HG02885 (cell line): ENCODE measurements at regions not wholly inside any gene's neighbourhood (a gene's known extent, or its start where the extent isn't known, plus 50 kb on each side); places are given as distances from the start of the nearest gene placed in this dataset.

Experiments
- ATAC-seq: cut with Tn5 transposase; IDR thresholded peaks from one replicate; pipeline ENCODE4 v1.9.1; 2021; ENCODE audit warnings: mild to moderate bottlenecking; ENCODE audit not compliant: unreplicated experiment, poor library complexity

- ATAC-seq: no peak
Measured at GRCh38 chr13:99829161-99829560, 142.4 kb downstream of the ZIC5 start.

- no peak for ATAC-seq
Measured at GRCh38 chr13:99828735-99829134, 142.8 kb downstream of the ZIC5 start.

GRCh38 chr13:99828123-99828522, 143.4 kb downstream of the ZIC5 start:
- no peak for ATAC-seq

GRCh38 chr13:99827011-99827772, 144.4 kb downstream of the ZIC5 start:
- no peak for ATAC-seq

GRCh38 chr13:99823961-99824360, 147.6 kb downstream of the ZIC5 start:
- no peak for ATAC-seq

GRCh38 chr13:99822820-99823219, 148.7 kb downstream of the ZIC5 start:
- ATAC-seq: no peak

GRCh38 chr13:99821741-99822140, 149.8 kb downstream of the ZIC5 start:
- no peak for ATAC-seq

GRCh38 chr13:99819967-99820366, 151.6 kb downstream of the ZIC5 start:
- ATAC-seq: no peak

GRCh38 chr13:99816321-99816720, 155.2 kb downstream of the ZIC5 start:
- ATAC-seq: no peak

- ATAC-seq: no peak
Measured at GRCh38 chr13:99813336-99814095, 158.1 kb downstream of the ZIC5 start.

GRCh38 chr13:99812625-99813024, 158.9 kb downstream of the ZIC5 start:
- ATAC-seq: no peak

GRCh38 chr13:99811067-99811700, 160.4 kb downstream of the ZIC5 start:
- ATAC-seq: no peak

- ATAC-seq: no peak
Measured at GRCh38 chr13:99809926-99810325, 161.6 kb downstream of the ZIC5 start.

GRCh38 chr13:99809496-99809895, 162.1 kb downstream of the ZIC5 start:
- no peak for ATAC-seq

- ATAC-seq: no peak
Measured at GRCh38 chr13:99808786-99809185, 162.8 kb downstream of the ZIC5 start.

- no peak for ATAC-seq
Measured at GRCh38 chr13:99806671-99807070, 164.9 kb downstream of the ZIC5 start.

- no peak for ATAC-seq
Measured at GRCh38 chr13:99805361-99805760, 166.2 kb downstream of the ZIC5 start.

- no peak for ATAC-seq
Measured at GRCh38 chr13:99803141-99803540, 168.4 kb downstream of the ZIC5 start.

- ATAC-seq: no peak
Measured at GRCh38 chr13:99802416-99802815, 169.2 kb downstream of the ZIC5 start.

GRCh38 chr13:99800951-99801350, 170.6 kb downstream of the ZIC5 start:
- ATAC-seq: no peak

GRCh38 chr13:99800011-99800410, 171.6 kb downstream of the ZIC5 start:
- no peak for ATAC-seq
